Limb (tissue), 2 donors: ENCODE measurements at regions not wholly inside any gene's neighbourhood (a gene's known extent, or its start where the extent isn't known, plus 50 kb on each side); places are given as distances from the start of the nearest gene placed in this dataset.

Experiments used
- DNase-seq, 2 donors: peaks; one replicate each; pipeline ENCODE4 v3.0.0-alpha.2; 2016; ENCODE audit errors: extremely low spot score in 2 of 2

DNA sequence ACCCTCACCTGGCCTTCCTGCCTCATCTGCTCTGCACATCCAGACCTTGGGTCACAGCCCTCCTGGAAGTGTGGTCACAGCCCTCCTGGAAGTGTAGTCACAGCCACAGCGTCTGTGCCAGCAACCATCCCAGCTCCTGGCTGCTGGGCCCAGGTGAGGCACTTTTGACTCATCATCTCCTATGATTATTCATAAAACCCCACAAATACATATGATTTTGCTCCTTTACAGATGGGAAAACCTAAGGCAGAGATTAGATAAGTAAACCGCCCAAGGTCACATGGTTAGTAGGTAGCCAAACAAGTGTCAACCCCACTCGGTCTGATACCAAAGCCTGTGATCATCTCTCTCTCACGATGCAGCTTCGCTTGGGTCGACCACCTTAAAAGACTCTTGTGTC lies 94.3 kb downstream of the PRLHR start:
- DNase-seq: no peak

DNA sequence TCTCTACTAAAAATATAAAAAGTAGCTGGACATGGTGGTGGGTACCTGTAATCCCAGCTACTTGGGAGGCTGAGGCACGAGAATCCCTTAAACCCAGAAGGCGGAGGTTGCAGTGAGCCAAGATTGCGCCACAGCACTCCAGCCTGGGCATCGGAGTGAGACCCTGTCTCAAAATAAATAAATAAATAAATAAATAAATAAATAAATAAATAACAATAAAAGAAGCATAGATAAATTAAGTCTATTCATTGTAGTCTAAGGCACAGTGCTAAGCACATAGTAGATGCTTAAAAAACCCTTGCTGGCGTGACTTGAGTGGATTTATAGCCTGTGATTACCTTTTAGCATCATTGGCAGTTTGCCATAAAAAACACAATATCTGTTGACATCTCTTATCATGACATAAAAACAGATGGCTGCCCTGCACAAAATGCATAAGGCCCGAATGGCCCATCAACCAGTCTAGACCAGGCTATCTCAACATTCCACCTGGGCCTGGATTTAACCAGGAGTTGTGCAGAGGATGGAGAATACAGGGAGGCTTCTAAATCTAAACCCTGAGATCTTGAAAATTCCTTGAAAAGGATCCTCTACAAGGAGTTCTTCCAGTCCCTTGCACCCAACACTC lies 94.9 kb downstream of the PRLHR start:
- no peak for DNase-seq

DNA sequence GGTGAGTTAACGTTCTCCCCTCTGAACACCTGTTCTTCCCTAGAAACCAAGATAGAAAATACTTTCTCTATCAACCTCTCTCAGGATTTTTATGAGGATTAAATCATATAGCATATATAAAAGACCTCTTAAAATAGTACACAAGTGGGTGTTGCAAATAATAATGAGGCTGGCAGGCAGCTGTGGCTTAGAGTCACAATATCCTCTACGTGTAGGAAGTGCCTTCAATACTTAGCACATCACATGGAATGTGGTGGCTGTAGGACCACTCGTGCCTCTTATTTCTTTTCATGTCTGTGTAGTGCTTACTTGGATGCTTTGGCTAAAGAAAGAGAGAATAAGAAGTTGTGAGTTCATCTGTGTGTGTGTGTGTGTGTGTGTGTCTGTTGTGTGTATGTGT lies 96.3 kb downstream of the PRLHR start:
- DNase-seq: no peak

DNA sequence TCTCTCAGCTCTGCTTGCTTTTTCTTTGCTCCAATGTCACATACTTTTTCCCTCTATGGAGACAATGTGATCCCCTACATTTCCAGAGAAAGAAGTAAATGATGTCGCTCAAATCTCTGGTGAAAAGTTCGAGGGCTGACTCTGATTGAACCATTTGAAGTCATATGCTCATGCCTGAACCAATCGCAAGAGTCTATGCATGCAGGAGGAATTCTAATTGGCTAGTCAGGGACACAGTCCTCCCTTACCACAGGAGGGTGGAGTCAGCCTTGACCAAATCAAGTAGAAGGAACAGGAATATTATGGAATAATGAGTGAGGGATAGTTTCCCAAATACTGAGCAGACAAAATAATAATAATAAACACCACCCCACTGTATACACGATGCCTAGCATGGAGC lies 96.8 kb downstream of the PRLHR start:
- no peak for DNase-seq

DNA sequence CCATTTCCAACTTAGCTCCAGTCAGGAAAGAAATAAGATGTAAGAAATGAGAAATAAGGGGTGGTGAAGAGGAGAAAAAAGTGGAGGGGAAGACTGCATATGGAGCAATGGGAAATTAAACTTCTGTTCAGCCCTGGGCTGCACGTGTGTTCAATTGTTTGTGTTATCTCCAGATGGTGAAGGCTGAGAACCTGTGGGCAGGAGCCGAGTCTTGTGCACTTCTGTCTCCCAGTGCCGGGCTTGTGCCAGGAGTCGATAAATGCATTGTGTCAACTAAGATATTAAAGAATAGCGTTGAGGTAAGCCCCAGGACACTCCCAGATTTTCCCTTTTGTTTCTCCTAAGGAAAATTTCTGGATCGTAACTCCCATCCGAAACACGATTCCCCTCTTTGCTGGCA lies 98.2 kb downstream of the PRLHR start:
- no peak for DNase-seq

DNA sequence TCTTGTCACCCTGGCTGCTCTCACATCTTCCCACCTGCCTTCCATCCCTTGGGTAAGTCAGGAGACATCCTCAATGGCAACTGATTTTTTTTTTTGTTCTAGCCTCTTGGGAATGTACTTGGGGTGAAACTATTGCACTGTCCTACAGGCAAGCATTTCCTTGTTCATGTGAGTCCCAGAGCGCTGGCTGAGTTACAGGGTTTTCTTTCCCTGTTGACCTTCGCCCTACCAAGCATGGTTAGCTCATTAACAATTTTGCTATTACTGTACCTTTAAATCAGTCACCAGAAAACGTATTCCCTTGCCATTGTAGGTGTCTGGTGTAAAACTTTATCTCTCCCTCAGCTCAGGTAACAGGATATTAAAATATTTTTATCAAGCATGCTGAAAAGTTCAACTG lies 98.9 kb downstream of the PRLHR start:
- no peak for DNase-seq

DNA sequence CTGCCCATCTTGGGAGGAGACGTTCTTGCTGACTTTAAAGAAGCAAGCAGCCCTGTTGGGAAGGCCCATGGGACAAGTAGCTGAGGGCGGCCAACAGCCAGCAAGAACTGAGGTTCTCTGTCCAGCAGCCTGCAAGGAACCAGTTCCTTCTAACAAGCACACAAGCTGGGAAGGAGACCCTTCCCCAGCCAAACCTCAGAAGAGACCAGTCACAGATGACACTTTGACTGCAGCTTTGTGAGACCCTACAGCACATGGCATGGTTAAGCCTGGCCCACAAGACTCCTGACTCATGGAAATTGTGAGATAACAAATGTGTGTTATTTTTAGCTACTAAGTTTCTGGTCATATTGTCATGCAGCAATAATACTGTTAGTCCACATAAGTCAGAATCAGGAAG lies 99.9 kb downstream of the PRLHR start:
- DNase-seq: no peak

DNA sequence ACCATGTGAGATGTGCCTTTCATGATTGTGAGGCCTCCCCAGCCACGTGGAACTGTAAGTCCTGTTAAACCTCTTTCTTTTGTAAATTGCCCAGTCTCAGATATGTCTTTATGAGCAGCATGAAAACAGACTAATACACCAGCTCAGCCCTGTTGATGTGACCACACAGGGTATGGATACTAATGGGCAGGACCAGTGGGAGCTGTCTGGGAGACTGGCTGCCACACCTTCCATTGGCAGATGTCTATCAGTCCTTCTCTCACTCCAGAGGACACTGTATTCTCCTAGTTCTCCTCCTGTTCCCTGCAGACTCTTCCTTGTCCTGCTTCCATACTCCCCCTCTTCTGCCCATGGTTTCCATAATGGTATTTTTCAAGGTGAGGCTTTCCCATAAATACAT lies 104.4 kb downstream of the PRLHR start:
- DNase-seq: no peak

DNA sequence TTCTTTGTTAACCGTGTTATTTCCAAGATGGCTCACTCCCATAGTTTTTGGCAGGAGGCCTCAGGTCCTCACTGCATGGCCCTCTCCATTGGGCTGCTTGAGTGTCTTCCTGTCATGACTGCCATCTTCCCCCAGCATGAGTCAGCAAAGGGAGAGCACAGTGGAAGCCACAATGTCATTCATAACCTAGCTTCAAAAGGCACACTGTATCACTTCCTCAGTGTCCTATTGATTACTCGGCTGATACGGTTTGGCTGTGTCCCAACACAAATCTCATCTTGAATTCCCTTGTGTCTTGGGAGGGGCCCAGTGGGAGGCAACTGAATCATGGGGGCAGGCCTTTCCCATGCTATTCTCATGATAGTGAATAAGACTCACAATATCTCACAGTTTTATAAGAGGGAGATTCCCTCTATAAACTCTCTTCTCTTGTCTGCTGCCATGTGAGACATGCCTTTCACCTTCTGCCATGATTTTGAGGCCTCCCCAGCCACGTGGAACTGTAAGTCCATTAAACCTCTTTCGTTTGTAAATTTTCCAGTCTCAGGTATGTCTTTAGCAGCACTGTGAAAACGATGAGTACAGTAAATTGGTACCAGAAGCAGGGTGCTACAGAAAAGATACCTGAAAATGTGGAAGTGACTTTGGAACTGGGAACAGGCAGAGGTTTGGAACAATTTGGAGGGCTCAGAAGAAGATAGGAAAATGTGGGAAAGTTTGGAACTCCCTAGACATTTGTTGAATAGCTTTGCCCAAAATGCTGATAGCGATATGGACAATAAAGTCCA lies 106.5 kb downstream of the PRLHR start:
- DNase-seq: no peak

DNA sequence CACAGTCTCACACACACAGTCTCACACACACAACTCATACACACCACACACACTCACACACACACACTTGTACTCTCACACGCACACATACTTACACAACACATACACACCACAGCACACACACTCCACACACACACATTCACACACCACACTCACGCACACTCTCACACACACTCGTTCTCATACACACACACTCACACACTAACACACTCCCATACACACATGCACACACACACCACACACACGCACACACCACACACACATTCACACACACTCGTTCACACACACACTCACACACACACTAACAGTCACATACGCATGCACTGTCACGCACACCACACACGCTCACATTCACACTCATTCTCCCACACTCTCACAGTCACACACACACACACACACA lies 109.8 kb downstream of the PRLHR start:
- no peak for DNase-seq

DNA sequence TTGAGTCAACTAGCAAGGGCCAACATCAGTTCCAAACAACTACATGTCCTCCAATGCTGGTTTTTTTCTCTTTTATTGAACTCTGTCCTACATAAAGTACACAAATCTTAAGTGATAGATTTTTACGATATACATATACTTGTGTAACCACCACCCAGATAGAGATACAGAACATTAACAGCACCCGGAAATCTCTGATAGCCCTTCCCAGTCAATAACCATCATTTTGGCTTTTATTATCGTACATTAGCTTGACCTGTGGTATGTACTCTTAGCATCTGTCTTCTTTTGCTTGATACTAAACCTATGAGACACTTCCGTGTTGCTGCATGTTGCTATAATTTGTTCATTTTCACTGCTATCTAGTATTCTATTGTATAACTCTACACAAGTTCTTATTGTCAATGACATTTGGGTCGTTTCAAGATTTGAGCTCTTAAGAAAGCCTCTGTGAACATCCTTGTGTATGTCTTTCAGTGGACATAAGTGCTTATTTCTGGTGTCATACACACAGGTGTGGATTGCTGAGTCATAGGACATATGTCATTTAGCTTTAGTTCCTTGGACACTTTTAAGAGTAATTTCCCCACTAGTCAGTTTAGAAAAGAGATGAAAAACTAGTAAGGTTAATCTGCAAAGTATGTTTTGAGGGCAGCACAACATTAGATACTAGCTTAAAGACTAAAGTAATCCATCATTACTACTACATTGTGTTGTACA lies 111.1 kb downstream of the PRLHR start:
- DNase-seq: no peak

DNA sequence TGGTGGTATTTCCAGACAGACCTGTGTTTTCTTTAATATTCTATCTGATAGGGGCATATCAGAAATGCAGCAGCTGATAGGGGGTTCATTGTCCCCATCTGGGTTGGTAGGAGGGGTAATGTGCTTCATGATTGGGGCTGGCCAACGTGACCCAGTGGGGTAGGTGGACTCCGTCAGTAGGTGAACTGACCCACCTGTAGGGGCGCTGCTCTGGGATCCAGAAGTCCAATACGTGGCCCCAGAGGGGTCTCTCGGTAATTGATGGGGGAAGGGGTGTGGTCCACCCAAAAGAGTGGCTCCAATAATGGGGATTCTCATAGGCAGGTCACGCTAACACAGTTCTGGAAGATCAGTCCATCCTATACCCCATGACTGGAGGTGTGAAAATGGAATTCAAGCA lies 112.0 kb downstream of the PRLHR start:
- DNase-seq: no peak

DNA sequence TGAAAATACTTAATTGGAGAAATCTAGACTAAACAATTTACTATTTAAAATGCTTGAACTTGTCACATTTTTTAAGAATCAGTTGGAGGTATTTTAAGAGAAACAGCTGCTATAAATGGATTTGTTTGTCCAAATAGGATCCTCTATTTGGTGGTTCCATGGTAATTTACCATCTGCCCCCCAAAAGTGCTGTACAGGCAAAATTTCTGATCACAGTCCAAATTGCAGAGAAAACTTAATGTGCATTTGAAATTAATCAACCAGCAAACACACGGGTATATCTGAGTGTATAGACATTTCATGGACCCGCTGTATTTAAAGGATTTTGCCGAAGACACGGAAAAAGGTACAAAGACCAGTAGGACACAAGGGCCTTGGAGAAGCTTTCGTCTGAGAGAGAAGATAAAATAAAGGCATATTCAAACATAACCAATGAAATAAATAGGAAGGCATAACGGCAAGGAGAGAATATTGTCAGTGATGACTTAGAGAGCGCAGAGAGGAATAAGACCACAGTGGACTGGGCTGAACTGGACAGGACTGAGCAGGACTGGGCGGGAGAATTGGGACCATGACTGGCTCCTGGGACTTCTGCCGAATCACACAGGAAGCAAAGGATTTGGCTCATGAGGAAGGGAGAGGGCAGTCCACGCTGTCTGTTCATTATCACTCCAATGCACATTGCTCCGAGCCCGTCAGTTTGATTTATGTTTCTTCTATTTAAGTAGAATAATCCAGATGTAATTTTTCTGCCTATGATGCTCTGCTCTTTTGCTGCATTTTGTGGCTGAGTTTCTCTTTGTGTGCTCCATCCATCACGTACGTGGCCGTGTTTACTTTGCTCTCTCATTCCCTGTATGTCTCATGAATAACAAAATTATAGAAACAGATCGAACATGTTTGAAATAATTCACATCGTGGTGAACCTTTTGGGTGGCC lies 112.8 kb downstream of the PRLHR start:
- DNase-seq: no peak

DNA sequence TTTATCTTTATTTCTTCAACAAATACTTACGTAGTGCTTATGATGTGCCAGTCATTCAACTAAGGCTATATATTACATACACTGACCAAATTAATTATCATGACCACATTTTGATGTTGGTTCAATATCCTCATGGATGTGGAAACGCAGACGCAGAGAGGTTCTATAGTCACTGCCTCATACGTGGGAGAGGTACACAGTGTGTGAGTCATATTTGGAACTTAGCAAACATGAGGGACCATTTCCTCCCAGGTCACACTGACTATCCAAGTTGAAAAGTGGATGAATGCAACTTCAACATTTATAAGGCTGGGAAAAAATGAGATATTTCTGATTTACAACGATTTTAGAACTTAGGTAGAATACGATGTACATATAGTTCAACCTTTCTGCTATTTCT lies 113.6 kb downstream of the PRLHR start:
- DNase-seq: no peak

DNA sequence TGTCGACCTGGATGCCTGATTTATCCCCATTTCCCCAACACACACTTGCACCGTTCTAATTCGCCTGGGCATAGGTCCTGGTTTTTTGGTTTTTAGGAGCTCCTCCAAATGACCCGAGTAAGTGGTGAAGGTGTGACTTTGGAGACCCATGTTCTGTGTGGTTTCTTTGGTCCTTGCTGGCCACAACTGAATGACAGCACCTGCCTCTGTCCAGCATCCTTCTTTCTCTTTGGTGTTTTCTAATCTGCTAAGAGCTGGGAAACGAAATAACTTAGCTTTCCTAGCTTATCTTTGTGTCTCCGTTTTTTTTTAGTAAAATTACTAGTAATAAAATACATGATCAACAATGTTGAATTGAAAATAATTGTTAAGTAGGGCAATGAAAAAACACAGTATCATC lies 120.2 kb downstream of the PRLHR start:
- no peak for DNase-seq

DNA sequence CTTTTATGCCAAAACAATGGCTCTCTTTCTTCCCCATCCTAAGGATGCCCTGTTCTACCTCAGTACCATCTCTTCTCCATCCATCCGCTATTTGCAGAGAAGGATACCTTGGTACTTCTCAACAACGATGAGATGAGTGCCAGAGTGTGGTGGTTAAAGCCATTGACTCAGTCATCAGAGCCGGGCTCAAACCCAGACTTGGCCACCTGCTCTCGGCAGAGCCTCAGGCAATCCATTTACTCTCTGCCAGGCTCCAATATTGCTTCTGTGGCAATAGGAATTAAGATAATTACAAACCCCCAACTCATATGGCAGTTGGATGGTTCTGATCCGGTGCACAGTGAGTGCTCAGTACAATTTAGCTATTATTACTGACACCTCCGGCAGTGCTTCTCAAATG lies 121.3 kb downstream of the PRLHR start:
- DNase-seq: no peak

DNA sequence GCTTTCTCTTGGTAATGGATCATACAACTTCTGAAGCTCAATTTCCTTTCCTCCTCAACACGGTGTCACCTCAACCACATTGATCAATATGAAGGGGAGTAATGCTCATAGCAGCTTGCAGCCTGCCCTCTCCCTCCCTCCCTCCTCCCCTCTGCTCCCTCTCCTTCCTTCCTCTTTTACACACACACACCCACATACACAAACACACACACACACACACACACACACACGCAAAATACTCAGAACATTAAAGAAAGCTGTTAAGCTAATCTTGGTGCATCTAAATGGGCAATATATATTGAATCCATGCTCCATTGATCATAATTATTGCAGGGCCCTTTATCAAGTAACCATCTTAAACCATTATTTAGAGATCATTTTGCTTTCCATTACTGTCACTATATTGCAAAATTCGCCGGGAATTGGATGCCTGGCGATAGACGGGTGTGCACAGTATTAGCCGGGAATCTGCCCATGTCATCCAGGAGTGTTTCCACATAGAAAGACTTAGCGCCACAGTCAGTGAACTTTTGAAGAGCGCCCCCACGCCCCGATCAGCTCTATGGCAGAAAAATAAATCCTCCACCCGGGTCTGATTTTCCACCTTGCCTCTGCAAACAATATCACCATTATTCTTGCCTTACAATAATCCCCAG lies 122.0 kb downstream of the PRLHR start:
- DNase-seq: no peak

DNA sequence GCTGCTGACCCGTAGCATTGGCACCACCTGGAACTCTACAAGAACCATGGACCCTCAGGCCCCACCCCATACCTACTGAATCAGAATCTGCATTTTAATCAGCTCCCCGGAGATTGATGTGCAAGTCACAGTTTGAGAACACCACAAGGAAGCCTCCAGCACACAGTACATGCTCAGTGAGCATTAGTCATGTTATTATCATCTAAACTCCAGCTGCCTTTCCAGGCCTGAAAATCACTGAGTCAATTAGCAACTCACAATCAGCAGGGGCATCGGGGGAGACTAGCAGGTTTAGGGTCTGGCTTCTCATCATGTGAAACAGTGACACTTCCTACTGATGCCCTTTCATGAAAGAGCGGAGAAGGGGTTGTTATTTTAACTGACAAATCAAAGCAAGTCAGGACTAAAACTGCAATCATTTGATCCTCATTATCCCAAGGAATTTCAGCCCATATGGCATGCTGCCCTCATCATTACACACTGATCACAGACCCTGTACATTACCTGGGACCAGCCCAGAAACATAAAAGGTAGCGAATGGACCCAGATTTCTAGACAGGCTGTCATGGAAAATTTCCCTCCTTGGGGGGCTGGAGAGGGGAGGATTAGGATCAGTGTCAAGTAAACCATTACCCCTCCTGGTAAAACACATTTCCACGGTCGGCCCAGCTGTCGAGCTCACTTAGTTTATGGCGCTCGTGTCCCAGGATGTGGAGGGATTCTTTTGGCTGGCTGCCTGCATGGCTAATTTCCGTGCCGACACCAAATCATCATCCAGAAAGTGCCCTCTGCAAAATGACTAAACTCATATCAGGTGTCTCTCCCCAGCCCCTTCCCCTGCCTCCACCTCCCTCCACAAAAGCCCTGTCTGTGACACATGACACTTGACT lies 122.8 kb downstream of the PRLHR start:
- DNase-seq: peak; percentile 18 to 40

DNA sequence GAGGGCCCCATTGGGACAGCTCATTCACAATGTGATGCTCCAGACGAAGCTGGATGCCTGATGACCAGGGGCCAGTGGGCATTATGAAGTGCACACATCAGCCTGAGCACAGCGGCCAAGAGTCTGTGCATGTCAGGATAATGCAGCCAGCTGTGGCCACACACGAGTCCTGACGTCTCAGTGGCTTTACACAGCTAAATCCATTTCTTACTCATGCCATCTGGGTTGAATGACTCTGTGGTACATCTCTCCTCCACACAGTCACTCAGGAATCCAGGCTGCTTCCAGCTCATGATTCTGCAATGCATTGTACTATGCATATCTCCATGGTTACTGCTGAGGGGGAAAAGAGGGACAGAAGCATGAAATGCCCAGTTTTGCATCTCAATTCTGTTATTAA lies 123.6 kb downstream of the PRLHR start:
- no peak for DNase-seq

DNA sequence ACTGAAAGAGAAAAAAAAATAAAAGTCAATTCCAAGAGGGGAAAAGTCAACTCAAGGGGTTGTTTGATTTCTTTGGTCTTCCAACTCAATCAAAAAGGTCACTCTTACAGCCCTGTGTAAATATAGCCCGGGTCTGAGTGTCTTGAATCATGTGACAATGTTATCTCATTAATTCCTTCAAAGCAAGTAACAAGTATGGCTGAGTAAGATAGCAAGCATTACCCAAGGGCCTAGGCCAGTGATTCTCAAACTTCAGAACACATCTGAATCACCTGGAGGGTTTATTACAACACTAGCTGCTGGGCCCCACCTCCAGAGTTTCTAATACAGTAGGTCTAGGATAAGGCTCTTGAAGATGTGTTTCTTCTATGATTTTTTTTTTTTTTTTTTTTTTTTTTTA lies 125.0 kb downstream of the PRLHR start:
- no peak for DNase-seq
